ENCODE measurements at regions not wholly inside any gene's neighbourhood (a gene's known extent, or its start where the extent isn't known, plus 50 kb on each side); places are given as distances from the start of the nearest gene placed in this dataset.

DNA sequence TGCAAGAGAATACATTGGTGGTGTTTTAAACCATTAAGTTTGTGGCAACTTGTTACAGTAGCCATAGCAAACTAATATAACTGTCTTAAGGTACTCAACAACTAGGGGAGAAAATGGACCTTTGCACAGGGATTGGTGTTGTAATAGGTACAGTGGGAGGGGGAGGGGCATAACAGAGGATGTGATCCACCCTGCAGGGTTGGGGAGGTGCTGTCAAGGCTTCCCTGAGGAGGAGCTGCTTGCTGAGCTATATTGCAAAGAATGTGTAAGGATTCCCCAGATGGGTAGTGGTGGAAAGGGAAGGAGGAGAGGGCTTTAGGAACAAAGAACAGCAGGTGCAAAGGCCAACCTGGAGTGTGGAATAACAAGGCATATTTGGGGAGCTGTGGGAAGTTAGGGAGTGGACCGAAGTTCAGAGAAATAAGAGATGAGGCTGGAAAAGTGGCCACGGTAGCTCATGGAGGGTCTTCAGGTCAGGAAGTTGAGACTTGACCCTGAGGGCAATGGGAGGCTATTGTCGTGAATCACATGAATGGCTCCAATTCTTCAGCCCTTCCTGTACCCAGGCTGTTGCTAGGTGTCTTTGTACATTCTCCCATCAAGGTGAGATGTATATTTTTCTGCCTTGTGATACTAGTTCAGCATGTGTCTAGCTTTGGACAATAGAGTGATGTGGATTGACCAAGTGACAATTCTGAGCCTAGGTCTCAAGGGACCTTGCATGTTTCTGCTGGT is 168.6 kb upstream of the CSF3R start:
- ChIA-PET CTCF (interaction anchor here (1.0 to 1.2 kb wide), 2 partner anchors 75 to 135 kb away, joined by 3 to 4 read pairs; no protein-coding TSS in a partner anchor), POLR2A (no interaction called here)

DNA sequence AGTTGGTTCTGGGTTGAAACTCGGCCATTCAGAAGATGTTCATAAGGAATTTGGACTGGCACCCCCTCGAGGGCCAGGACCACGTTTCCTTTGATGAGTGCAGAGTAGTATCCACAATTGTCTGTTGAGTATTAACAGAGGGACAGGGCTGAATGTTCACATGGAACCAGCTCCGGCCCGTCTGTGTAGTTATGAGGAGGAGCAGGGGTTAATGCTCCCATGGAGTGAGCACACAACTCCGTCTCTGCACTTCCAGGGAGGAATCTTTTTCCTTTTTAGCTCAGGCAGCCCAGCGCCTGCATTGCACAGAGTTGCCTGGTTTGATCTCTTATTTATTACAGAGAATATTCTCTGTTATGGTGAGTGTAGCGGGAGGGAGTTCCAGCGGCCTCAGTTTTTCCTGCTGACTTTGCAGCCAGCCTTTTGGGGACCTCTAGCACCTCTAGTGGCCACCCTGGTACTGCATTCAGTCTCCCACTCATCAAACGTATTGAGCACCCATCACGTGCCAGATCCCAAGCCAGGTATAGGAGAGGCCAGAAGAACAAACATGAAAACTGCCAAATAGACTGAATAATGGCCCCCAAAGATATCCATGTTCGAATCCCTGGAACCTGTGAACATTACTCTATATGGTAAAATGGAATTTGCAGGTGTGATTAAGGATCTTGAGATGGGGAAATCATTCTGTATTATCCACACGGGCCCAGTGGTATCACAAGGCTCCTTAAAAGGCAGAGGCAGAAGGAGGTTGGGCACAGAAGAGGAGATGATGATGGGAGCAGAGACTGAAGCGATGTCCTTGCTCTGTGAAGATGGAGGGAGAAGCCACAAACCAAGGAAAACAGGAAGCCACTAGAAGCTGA is 167.7 kb upstream of the CSF3R start:
- POLR2A ChIA-PET, result no interaction called here

DNA sequence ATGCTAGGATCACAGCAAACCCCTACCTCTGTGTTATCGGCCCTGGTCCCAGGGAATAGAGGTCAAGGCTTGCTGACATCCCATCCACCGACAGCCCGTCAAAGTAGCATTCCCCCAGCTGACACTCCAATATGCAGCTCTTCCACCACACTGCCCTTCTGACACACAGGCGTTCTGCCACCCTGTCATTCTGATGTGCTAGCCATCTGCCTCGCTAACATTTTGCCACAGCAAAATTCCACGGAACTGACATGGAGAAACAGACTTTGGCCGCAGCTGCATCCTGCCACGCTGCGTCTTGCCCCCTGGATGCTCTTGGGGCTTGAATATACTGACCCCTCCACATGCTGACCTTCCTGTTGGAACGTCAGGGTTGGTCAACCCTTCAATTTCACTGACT is 163.2 kb upstream of the CSF3R start:
- ChIA-PET POLR2A (no interaction called here), CTCF (no interaction called here)

More for the DNA sequence above, 167.7 kb upstream of the CSF3R start:
- CTCF ChIA-PET, result interaction anchor here (1.3 to 1.5 kb wide), 2 partner anchors 9 to 134 kb away, joined by 4 read pairs; no protein-coding TSS in a partner anchor

DNA sequence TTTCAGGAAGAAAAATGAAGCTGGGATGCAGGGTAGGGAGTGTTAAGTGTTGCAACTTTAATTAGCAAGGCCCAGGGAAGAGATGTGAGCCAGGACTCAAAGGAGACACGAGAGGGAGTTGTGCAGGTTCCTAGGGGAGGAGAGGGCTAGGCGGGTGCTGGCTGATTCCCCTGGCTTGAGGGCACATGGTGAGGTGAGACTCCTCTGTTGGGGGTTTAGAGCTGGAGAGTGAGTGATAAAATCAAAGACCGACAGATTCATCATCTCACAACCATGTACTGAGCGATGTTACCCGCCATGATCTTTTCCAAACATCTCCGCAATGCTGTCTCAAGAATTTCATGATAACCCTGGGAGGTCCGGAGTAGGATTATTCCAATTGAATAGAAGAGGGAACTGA is 161.8 kb upstream of the CSF3R start:
- CTCF ChIA-PET, result no interaction called here
- POLR2A ChIA-PET, result no interaction called here

DNA sequence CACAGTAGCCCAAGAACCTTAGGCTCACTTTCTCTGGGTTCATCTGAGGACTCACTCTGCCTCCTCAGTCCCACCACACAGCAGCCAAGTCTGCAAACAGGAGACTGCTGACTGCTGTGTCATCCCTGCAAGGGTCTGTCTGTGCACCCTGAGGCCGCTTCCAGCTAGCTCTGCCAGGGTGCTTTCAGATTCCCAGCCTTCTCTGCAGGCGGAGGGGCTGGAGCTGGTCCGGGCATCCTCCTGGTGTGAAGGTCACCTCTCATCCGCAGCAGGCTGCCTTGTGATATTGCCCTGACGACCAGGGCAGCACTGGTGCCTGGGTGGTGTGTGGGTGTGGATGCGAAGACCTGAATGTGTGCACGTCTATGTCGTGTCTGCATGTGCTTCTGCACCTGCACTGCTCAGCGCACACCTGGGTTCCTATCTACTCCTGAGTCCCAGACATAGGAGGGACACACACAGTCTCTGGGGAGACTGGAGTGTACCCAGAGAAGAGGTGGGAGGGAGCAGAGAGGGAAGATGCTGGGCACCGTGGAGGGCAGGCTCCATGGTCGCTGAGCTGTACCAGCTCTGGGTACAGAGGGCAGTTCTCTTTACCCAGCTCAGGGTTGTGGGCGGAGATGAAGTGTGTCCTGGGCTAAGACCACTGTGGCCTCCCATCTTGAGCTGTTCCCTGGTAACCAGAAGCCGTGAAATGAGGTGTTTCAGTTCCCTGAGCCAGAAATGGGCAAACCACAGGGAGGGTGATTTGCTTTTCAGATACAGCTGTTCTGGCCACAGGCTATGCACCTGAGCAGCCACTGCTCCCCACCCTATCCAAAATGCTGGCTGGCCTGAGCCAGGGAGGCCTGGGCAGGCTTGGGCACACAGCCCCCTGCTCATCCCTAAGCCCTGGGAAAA is 160.9 kb upstream of the CSF3R start:
- ChIA-PET POLR2A (no interaction called here), CTCF (no interaction called here)

DNA sequence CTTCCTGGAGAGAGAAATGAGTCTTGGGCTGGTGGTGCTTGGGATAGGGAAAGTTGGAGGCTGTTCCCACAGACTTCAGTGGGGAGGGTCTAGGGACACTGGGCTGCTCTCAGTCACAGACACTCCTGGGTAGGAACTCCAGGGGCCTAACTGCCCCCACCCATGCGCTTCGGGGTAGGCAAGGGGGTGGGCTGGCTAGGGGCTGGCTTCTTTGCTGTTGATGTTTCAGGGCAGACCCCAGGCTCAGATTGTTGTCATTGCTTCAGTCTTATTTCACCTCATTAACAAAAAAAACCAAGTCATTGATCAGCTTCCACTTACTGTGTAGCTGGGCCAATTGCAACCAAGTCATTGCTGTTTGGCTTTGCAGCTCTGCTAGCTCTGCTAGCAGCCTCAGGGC is 160.1 kb upstream of the CSF3R start:
- ChIA-PET POLR2A (no interaction called here), CTCF (no interaction called here)

DNA sequence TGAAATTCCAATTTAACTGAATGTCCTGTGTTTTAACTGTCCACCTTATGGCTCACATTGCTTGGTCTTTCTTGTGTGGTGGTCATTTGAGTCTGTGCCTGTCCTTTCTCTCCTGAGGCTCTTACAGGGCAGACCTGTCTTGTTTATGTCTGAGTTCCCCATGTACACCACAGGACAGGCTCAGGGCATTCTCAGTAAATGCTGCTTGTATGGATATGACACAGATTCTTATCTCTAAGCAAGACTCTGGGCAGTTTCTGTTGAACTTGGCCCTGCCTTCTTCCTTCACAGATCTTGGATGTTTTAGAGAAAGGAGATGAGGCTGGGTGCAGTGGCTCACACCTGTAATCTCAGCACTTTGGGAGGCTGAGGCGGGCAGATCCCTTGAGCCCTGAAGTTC is 159.1 kb upstream of the CSF3R start:
- CTCF ChIA-PET, result interaction anchor here (1.7 kb wide), 1 partner anchor 8 kb away, joined by 4 read pairs; no protein-coding TSS in a partner anchor
- POLR2A ChIA-PET, result no interaction called here

DNA sequence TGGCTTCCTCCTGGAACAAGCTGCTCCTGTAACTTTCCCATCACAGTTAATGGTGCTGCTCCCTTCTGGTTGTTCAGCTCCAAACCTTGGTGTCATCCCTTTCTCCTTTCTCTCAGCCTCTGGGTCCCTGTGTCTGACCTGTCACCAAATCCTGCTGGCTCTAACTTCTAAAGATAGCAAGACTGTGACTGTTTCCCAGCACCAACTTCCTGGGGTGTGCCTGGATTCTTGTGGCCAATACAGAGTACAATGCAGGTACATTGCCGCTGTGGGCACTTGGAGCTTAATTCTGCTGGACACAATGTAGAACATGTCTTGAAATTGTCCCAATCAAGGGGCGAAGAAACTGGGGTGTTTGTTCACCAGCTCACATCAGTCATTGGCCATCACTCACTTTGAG is 156.7 kb upstream of the CSF3R start:
- ChIA-PET POLR2A (no interaction called here), CTCF (no interaction called here)

DNA sequence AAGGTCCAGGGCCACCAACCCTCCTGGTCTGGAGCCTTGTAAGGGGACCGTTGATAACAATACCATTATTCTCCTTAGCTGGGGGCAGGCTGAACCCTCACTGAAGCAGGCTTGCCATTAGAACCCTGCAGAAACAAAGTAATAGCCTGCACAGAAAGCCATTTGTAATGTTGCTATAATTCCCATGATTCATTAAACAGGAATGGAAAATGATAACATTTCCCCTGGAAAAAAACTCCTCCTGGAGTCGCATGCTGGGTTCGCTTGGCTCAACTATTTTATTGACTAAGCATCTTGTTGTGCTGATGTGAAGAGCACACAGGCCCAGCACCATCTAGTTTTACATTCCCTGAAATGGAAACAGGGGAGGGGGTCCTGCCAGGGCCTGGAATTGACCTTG is 155.6 kb upstream of the CSF3R start:
- POLR2A ChIA-PET, result no interaction called here
- CTCF ChIA-PET, result no interaction called here

DNA sequence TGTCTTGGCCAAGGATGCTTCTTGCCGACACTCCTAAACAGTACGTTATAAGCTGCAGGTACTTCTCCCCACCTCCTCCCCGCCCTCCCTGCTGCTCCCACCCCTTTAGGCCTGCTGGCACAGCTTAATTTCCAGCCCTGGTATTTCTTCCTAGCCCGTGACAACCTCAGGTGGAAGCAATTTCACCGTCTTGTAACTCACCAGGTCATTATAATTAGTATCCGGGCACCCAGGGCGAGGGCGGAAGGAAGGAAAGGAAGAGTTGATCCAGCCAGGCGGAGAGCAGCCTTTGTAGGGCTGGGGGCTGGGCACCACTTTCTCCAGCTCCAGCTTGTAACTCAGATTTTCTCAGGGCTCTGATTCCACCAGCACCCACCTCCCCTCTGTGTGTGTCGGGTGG is 153.5 kb upstream of the CSF3R start:
- ChIA-PET POLR2A (no interaction called here), CTCF (no interaction called here)

DNA sequence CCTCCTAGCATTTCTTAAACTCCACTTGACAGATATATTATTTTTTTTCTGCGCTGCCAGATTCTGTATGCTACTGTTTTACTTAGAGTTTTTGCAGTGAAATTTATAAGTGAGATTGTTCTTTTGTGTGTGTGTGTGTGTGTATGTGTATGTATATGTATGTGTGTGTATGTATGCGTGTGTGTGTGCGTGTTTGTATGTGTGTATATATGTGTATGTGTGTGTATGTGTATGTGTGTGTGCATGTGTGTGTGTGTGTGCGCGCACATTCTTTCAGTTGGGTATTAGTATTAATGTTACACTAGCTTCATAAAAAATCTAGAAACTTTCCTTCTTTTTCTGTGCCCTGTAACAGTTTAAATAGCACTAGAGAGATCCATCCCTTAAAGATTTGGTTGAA is 152.6 kb upstream of the CSF3R start:
- POLR2A ChIA-PET, result no interaction called here

DNA sequence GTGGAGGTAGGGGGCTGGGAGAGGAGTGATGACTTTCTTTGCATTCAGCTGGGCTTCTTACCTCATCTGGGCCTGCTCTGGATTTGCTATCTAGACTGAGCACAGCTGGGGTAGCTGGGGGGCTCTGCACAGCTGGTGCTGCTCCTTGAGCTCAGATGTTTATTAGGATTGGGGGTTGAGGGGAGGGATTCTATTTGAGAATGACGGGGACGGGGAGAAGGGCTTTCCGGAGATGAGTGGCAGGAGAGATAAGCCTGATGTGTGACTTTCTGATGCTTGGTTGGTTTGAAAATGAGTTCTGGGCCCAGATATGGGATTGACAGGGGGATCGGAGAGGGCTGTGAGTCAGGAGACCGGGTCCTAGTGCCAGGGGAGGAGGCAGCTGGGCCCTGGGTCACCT is 146.1 kb upstream of the CSF3R start:
- ChIA-PET CTCF (no interaction called here), POLR2A (no interaction called here)

More for the DNA sequence above, 152.6 kb upstream of the CSF3R start:
- CTCF ChIA-PET, result no interaction called here

DNA sequence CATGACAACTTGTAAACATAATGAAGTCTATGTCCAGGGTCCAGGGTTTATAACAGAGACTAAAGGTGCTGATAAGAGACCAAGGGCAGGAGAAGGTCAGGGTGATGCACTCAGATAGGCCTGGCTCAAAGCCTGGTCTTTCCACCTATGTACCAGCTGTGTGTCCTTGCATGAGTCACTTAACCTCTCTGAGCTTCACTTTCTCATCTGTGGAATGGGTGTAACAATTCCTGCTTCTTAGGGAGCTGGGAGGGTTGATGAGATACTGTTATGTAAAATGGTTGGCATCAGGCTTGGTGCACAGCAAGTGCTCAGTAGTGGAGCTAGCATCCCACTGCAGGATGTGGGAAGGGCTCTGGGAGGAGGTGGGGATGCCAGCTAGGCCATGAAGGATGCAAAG is 143.7 kb upstream of the CSF3R start:
- ChIA-PET CTCF (interaction anchor here (0.6 kb wide), 1 partner anchor 616 kb away, joined by 3 read pairs; no protein-coding TSS in a partner anchor), POLR2A (no interaction called here)

DNA sequence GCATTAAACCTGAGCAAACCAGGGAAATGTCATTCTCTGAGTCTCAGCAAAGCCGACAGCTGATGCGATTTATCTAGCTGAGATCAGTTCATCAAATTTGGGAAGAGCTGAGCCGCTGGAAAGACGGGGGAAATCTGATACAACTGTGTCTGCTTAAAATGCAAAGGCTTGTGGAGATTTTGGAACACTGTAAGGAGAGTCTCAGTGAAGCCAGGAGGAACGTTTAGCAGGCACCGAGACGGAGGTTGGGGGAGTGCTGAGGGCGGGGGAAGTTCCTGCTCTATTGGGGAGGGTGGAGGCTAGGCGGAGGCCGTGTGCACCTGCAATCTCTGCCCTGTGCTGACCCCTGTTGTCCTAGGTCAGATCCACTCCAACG is 143.2 kb upstream of the CSF3R start:
- ChIA-PET CTCF (interaction anchor here (0.6 kb wide), 1 partner anchor 615 kb away, joined by 3 read pairs; no protein-coding TSS in a partner anchor), POLR2A (no interaction called here)

DNA sequence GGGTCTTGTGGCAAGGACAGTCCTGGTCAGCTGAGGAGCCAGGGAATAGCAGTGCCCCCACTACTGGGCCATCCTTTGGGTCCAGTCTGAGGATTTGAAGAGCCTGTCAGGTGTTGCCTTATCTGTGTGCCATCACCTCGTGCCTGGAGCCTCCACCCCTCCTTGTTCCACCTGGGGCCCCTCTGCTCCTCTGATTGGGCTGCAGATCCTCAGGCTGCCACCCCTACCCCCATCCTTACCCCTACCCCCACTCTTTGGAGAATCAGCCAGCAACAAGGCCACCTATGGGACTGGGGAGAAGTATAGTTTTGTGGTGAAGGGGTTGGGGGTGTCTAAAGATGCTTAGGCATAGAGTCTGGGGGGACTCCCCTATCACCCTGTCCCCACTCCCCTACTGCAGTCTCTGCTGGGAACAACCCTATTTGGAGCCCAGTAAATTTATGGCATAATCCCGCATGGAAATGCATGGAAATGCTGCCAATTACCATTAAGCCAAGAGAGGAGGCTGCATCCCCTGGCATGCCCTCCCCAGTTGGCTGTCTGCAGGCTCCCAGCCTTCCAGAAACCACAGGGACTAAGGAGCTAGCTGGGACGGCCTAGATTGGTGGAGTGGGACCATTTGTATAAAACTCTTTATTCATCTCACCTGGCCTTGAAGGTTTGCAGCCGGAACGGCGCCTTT is 142.7 kb upstream of the CSF3R start:
- ChIA-PET CTCF (interaction anchor here (0.6 kb wide), 1 partner anchor 615 kb away, joined by 3 read pairs; no protein-coding TSS in a partner anchor), POLR2A (no interaction called here)

DNA sequence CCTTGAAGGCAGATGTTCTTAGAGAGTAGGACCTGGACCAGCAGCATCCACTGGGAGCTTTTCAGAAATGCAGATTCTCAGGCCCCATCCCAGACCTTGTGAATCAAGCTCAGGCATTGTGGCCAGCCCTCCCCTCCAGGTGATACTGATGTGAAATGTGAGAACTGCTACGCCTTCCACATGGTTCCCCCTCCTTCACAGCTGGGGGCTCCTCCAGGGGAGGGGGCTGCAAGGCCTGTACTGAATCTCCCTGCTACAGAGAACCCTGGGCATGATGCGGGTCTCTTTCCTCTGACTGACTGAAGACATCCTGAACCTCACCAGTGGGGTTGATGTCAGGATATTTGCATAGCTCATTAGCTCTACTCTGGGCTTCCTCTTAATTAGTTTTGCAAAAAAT is 141.8 kb upstream of the CSF3R start:
- ChIA-PET POLR2A (no interaction called here), CTCF (no interaction called here)

DNA sequence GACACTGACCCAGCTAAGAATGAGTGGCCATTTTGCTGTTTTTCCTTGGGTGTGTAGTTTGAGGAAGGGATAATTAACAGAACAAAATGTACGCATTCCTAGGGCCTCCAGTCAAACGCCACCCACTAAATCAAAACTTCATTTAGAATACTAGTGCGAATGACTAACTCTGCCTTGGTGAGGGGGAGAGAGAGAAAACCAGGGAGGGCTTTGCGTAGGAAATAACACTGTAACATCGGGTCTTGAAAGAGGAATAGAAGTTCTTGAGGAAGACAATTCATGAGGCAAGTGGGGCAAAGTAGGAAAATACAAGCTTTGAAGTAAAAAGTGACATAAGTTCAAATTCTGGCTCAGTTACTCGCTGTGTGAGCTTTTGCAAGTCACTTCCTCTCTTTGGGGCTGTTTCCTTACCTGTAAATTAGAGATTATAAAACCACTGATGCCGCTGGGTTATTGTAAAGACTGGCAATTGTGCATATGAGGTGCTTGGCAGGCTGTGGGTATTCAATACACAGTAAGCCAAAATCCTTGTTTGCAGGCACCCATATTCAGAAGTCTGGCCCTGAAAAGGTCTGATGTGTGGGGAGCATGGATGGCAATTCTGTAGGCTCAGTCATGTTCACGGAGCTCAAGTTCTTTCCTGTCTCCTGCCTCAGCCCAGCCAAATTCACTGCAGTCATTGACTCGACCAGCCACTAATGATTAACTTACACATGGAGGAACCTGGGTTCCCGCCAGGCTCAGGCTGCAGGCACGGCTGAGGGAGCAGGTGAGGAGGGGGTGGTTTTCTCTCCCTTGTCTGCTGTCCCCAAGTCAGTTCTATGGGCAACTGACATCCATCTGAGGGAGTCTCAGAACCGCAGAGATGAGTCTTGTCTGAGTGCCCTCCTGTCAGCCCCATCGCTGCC is 140.3 kb upstream of the CSF3R start:
- CTCF ChIA-PET, result interaction anchor here (0.5 kb wide), 1 partner anchor 980 kb away, joined by 3 read pairs; no protein-coding TSS in a partner anchor
- POLR2A ChIA-PET, result no interaction called here

DNA sequence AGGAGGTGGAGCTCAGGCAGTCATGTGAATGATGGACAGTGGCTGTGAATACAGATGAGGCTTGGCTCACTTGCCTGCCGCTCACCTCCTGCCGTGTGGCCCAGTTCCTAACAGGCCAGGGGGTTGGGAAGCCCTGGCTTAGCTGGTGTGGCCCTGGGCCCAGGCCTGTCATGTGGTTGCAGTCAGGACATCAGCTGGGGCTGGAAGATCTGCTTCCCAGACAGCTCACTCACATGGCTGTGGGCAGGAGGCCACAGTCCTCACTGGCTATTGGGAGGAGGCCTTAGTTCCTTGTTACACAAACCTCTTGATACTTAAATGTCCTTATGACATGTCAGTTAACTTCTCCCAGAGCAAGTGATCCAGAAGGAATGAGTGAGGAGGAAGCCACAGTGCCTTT is 138.8 kb upstream of the CSF3R start:
- POLR2A ChIA-PET, result no interaction called here
- CTCF ChIA-PET, result no interaction called here

DNA sequence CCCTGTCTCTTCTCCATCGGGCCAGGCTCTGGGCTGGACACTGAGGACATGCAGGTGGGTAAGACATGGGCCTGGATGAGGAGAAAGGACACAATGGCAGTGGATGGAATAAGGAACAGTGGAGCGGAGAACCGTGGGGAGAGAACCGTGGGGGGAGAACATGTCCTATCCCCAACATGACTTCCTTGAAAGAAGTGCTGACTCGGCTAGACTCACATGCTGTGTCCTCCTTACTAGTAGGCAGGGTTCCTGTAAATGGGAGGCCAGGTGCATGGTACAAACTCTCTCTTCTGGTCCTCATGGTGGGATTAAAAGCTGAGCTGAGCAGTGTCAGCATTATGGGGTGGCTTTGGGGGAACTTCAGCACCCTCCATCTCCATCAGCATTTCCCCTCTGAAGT is 137.4 kb upstream of the CSF3R start:
- ChIA-PET CTCF (no interaction called here), POLR2A (no interaction called here)

Measured in activated CD8-positive, alpha-beta memory T cell treated with anti-CD3 and anti-CD28 coated beads for 36 hours (primary cell).